NT2/D1 (cell line): ENCODE measurements at regions not wholly inside any gene's neighbourhood (a gene's known extent, or its start where the extent isn't known, plus 50 kb on each side); places are given as distances from the start of the nearest gene placed in this dataset.

Experiments used
- SUZ12 ChIP-seq: IDR thresholded peaks from 2 replicates; pipeline ENCODE4 v1.6.1; 2011; ENCODE audit not compliant: insufficient read length, insufficient read depth; ENCODE audit errors: extremely low read depth
- ZNF274 ChIP-seq: IDR thresholded peaks from 2 replicates; pipeline ENCODE4 v1.6.1; 2011; ENCODE audit warnings: mild to moderate bottlenecking, low read depth, low read length

GRCh38 chr6:165223736-165224135 is 85.7 kb downstream of the C6orf118 start:
- TF ChIP-seq SUZ12 = no peak
- TF ChIP-seq ZNF274 = no peak
